ENCODE measurements at regions not wholly inside any gene's neighbourhood (a gene's known extent, or its start where the extent isn't known, plus 50 kb on each side); places are given as distances from the start of the nearest gene placed in this dataset.

DNA sequence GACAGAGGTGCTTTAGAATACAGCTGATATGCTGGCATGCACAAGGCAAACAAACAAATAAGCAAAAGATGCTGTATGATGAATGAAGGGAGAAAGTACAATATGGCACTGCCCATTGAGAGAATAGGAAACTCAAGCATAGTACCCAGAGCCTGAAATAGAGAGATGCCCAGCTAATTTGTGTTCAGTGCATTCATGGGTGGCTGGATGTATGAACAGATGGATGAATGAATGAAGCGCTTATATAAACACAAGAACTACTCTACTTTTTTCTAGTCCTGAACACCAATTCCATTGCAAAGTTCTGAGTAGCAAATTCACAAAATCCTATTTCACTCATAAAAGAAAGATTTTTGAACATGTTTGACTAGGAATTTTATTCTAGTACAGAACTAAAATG, 756.3 kb downstream of the SATB2 start:
- Histone ChIP-seq H3K4me1 (ENCODE audit: low read depth) (no peaks in the 10 kb centered on the region), H3K36me3 (no peaks in the 10 kb centered on the region), H3K27me3 (peaks cover 3% of the 10 kb centered on the region), H3K27ac (no peak overlapping the region), H3K4me3 (no peak overlapping the region), H3K9me3 (ENCODE audit: low read depth) (no peaks in the 10 kb centered on the region)
- no peak for DNase-seq (ENCODE audit: low read depth in 1 of 2, low spot score in 1 of 2)
- TF ChIP-seq, protein P1, sequence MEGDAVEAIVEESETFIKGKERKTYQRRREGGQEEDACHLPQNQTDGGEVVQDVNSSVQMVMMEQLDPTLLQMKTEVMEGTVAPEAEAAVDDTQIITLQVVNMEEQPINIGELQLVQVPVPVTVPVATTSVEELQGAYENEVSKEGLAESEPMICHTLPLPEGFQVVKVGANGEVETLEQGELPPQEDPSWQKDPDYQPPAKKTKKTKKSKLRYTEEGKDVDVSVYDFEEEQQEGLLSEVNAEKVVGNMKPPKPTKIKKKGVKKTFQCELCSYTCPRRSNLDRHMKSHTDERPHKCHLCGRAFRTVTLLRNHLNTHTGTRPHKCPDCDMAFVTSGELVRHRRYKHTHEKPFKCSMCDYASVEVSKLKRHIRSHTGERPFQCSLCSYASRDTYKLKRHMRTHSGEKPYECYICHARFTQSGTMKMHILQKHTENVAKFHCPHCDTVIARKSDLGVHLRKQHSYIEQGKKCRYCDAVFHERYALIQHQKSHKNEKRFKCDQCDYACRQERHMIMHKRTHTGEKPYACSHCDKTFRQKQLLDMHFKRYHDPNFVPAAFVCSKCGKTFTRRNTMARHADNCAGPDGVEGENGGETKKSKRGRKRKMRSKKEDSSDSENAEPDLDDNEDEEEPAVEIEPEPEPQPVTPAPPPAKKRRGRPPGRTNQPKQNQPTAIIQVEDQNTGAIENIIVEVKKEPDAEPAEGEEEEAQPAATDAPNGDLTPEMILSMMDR (IDR thresholded peaks at IDR 0.05; ENCODE audit: low read depth, low read length) = no peak

DNA sequence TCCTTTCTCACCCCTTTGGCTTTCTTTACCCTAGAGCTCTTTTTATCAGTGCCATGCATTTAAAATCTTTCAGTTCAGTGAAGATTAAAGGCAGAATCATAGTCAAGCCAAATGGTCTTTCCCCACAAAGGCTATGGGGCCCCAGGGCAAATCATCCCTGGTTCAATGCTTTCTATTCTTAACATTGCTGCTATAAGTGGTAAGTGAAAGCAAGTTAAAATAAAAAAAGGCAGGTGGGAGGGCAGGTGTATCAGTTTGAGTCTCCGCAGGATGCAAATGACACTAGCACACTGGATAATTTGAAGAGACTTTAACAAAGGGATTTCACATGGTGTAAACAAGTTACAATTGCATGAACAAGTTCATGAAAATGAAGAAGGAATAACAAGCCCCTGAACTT, 757.4 kb downstream of the SATB2 start:
- Histone ChIP-seq H3K4me1 (ENCODE audit: low read depth) (no peaks in the 10 kb centered on the region), H3K27me3 (peaks cover 3% of the 10 kb centered on the region), H3K27ac (no peak overlapping the region), H3K9me3 (ENCODE audit: low read depth) (no peaks in the 10 kb centered on the region), H3K4me3 (no peak overlapping the region), H3K36me3 (no peaks in the 10 kb centered on the region)
- DNase-seq (ENCODE audit: low read depth in 1 of 2, low spot score in 1 of 2) = no peak
- TF ChIP-seq, protein P1 (IDR thresholded peaks at IDR 0.05; ENCODE audit: low read depth, low read length) = no peak

DNA sequence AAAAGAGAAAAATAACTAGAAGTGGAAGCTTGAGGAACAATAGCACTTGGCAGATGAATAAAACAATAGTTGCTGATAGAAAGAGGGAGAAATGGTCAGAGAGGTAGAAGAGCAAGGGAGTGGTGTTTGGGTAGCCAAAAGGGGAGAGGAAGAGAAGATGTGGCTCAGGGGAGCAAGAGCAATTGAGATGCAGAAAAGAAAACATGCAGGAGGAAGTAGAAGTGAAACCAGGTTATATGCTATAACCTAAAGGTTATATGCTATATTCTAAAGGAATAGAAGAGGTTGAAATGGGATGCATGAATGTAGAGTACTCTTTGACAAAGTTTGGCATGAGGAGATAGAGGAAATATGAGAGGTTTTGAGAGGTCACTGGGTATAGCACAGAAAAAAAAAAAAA, 759.5 kb downstream of the SATB2 start:
- no peaks in the 10 kb centered on the region for H3K4me1 ChIP-seq (ENCODE audit: low read depth)
- TF ChIP-seq, protein P1 (IDR thresholded peaks at IDR 0.05; ENCODE audit: low read depth, low read length) = no peak
- no peak for DNase-seq (ENCODE audit: low read depth in 1 of 2, low spot score in 1 of 2)
- H3K27ac ChIP-seq = no peak overlapping the region
- no peaks in the 10 kb centered on the region for H3K9me3 ChIP-seq (ENCODE audit: low read depth)
- H3K4me3 ChIP-seq = no peak overlapping the region
- peaks cover 3% of the 10 kb centered on the region for H3K27me3 ChIP-seq
- no peaks in the 10 kb centered on the region for H3K36me3 ChIP-seq

DNA sequence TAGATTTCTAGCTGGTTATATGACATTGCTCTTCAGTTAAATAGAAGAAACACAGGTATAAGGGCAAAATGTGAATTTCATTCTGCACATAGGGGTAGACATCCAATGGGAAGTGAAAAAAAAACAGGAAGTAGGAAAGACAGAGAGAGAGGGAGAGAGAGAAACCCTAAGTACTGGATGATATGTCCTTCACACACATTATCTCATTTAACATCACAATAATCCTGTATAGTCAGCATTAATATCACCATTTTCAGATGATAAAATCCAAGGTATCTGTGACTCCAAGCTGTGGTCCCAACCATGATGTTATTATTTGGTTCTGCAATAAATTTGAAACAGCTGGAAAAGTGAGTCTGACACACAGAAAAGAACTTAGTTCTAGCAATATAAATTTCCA, 759.9 kb downstream of the SATB2 start:
- Histone ChIP-seq H3K4me3 (no peak overlapping the region), H3K9me3 (ENCODE audit: low read depth) (no peaks in the 10 kb centered on the region), H3K4me1 (ENCODE audit: low read depth) (no peaks in the 10 kb centered on the region), H3K27ac (no peak overlapping the region), H3K27me3 (no peaks in the 10 kb centered on the region), H3K36me3 (no peaks in the 10 kb centered on the region)
- TF ChIP-seq, protein P1 (IDR thresholded peaks at IDR 0.05; ENCODE audit: low read depth, low read length) = no peak
- DNase-seq (ENCODE audit: low read depth in 1 of 2, low spot score in 1 of 2) = no peak

DNA sequence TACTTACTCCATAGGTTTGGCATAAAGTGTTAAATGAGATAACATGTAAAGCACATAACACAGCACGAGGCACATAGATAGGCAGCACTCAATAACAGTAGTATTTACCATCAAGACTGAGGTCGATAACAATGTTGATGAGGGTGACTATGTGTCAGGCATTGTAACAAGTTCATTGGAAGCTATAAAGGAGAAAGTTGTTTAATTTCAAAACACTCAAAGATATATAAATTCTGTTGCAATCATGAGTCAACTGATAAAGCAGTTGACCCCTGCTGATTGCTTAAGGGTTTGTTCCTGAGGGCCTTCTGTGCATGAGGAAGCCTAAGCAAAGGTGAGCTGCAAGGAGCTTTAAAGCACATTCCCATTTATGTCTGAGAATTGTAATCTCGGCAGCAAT, 760.5 kb downstream of the SATB2 start:
- Histone ChIP-seq H3K4me1 (ENCODE audit: low read depth) (no peaks in the 10 kb centered on the region), H3K27ac (no peak overlapping the region), H3K36me3 (no peaks in the 10 kb centered on the region), H3K27me3 (no peaks in the 10 kb centered on the region), H3K4me3 (no peak overlapping the region), H3K9me3 (ENCODE audit: low read depth) (no peaks in the 10 kb centered on the region)
- DNase-seq (ENCODE audit: low read depth in 1 of 2, low spot score in 1 of 2) = no peak
- TF ChIP-seq, protein P1 (IDR thresholded peaks at IDR 0.05; ENCODE audit: low read depth, low read length) = no peak

DNA sequence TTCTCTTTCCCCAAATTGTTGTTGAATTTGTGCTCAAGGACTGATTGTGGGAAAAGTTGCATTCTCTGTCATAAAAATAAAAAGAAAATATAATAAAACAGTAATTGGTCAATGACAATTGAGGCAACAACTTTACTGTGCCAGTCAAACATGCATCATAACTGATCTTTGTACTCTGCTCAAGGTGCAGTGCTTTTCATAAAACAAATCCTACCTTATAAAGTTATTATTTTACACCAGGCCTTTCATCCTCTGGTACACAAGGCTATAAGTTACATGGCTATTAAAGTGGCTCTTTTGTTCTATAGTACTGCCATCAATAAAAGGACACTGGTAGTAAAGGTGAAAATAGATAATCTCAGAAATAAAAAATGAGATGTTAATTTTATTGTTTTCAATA, 761.9 kb downstream of the SATB2 start:
- TF ChIP-seq, protein P1 (IDR thresholded peaks at IDR 0.05; ENCODE audit: low read depth, low read length) = no peak
- no peaks in the 10 kb centered on the region for H3K4me1 ChIP-seq (ENCODE audit: low read depth)
- no peak overlapping the region for H3K4me3 ChIP-seq
- no peak for DNase-seq (ENCODE audit: low read depth in 1 of 2, low spot score in 1 of 2)
- no peak overlapping the region for H3K27ac ChIP-seq
- no peaks in the 10 kb centered on the region for H3K9me3 ChIP-seq (ENCODE audit: low read depth)
- no peaks in the 10 kb centered on the region for H3K36me3 ChIP-seq
- no peaks in the 10 kb centered on the region for H3K27me3 ChIP-seq

Measured in cardiac muscle cell (in vitro differentiated cells and primary cell).